GM12892 (cell line): ENCODE measurements at regions not wholly inside any gene's neighbourhood (a gene's known extent, or its start where the extent isn't known, plus 50 kb on each side); places are given as distances from the start of the nearest gene placed in this dataset.
"Not testable (repeated sequence)": the region's sequence is repeated elsewhere in the genome, so short reads cannot be mapped to it uniquely, and the experiment has no call there.

Experiments
- POLR2A ChIP-seq: IDR thresholded peaks from 2 replicates; pipeline ENCODE4 v1.6.1; 2011; ENCODE audit warnings: low read depth, low read length, control low read depth
- POLR2AphosphoS5 ChIP-seq: IDR thresholded peaks from 2 replicates; pipeline ENCODE4 v1.6.1; 2011; ENCODE audit warnings: low read depth, low read length, control low read depth

DNA sequence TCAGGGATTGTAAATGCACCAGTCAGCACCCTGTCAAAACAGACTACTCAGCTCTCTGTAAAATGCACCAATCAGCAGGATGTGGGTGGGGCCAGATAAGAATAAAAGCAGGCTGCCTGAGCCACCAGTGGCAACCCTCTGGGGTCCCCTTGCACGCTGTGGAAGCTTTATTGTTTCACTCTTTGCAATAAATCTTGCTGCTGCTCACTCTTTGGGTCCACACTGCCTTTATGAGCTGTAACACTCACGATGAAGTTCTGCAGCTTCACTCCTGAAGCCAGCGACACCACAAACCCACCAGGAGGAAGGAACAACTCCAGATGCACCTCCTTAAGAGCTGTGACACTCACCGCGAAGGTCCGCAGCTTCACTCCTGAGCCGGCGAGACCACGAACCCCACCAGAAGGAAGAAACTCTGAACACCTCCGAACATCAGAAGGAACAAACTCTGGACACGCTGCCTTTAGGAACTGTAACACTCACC is 1578.5 kb downstream of the SI start:
- TF ChIP-seq POLR2AphosphoS5, POLR2A: not testable (repeated sequence)
